ENCODE measurements at regions not wholly inside any gene's neighbourhood (a gene's known extent, or its start where the extent isn't known, plus 50 kb on each side); places are given as distances from the start of the nearest gene placed in this dataset.
A peak's percentile ranks its signal among the peaks of the same experiment; 100 is the strongest.

DNA sequence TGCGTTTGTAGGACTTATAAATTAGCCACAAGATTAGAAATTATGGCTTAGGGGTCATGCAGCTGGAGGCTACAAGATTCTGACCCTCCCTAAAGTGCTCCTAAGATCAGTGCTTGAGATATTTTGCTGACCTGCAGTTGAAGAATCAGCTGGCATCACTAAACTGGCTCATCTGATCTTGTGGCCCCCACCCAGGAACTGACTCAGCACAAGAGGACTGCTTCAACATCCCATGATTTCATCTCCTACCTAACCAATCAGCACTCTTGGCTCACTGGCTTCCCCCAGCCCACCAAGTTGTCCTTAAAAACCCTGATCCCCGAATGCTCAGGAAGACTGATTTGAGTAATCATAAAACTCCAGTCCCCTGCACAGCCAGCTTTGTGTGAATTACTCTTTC lies 86.4 kb upstream of the ERCC4 start:
- peaks cover 1 to 2% (median 2%) of the 10 kb centered on the region in 3 donors for H3K27me3 Mint-ChIP-seq (ENCODE audit: low read depth in 3 of 3)
- no peaks in the 10 kb centered on the region for H3K4me1 Mint-ChIP-seq
- H3K36me3 ChIP-seq (replicated peaks in 1 of 2; ENCODE audit: control insufficient read depth in 1 of 2, insufficient read depth in 2 of 2, low read length in 2 of 2): no peaks in the 10 kb centered on the region
- no peaks in the 10 kb centered on the region for H3K36me3 Mint-ChIP-seq
- no peak for DNase-seq
- H2AFZ ChIP-seq (ENCODE audit: insufficient read depth, low read depth, low read length, poor library complexity, severe bottlenecking): no peak overlapping the region
- no peak overlapping the region for H3K4me3 ChIP-seq (replicated peaks in 1 of 3; ENCODE audit: low read depth in 2 of 3, low read length in 3 of 3)
- H3K4me3 Mint-ChIP-seq: no peak overlapping the region
- 83% methylated on average over 1 of the region's 2 CpGs for WGBS (ENCODE audit: insufficient coverage)
- H3K9me3 ChIP-seq (replicated peaks in 1 of 2; ENCODE audit: control insufficient read depth in 1 of 2, insufficient read depth in 1 of 2, low read length in 2 of 2): peaks cover 0 to 4% of the 10 kb centered on the region in 2 donors
- intact Hi-C loops (cut with micrococcal nuclease): no loop called here
- no peak for TF ChIP-seq CTCF (IDR thresholded peaks at IDR 0.05)
- no peaks in the 10 kb centered on the region for H4K20me1 ChIP-seq (ENCODE audit: insufficient read depth, low read length)
- H3K4me2 ChIP-seq (replicated peaks; ENCODE audit: extremely low read depth, low read length, poor library complexity, severe bottlenecking): no peak overlapping the region
- peaks cover 0 to 9% (median 2%) of the 10 kb centered on the region in 7 donors for H3K9me3 Mint-ChIP-seq
- H3K79me2 ChIP-seq (ENCODE audit: insufficient read depth, low read length): no peaks in the 10 kb centered on the region
- H3K27me3 ChIP-seq (ENCODE audit: control insufficient read depth in 2 of 2, insufficient read depth in 2 of 2, low read length in 2 of 2): no peaks in the 10 kb centered on the region
- H3K27ac ChIP-seq (ENCODE audit: low read depth in 1 of 2, low read length in 2 of 2): no peak overlapping the region
- H3K4me1 ChIP-seq (ENCODE audit: control insufficient read depth in 1 of 2, insufficient read depth in 2 of 2, low read length in 2 of 2): no peaks in the 10 kb centered on the region
- peak overlapping the region in 1 of 7 donors; percentile 21 for H3K27ac Mint-ChIP-seq
- H3K9ac ChIP-seq (ENCODE audit: insufficient read depth, low read length, poor library complexity, severe bottlenecking): no peak overlapping the region

DNA sequence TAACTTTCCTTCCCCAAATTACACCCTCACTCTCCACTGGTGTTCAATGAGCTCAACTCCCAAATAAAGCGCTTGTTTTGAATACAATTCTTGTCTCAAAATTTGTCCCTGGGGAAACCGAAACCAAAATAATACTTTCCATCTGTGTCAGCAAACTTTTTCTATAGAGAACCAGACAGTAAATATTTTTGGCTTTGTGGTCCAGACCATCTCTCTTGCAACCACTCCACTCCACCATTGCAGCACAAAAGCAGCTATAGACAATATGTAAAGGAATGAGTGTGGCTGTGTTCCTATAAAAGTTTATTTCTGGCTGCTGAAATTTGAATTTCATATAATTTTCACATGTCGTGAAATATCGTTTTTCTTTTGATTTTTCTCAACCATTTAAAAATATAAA lies 84.6 kb upstream of the ERCC4 start:
- no peak overlapping the region for H3K4me3 ChIP-seq (replicated peaks in 1 of 3; ENCODE audit: low read depth in 2 of 3, low read length in 3 of 3)
- no peaks in the 10 kb centered on the region for H3K4me1 ChIP-seq (ENCODE audit: control insufficient read depth in 1 of 2, insufficient read depth in 2 of 2, low read length in 2 of 2)
- no peak for TF ChIP-seq CTCF (IDR thresholded peaks at IDR 0.05)
- Mint-ChIP-seq H3K9me3 (peaks cover 0 to 11% (median 3%) of the 10 kb centered on the region in 7 donors), H3K36me3 (no peaks in the 10 kb centered on the region), H3K27ac (no peak overlapping the region), H3K4me1 (no peaks in the 10 kb centered on the region), H3K27me3 (ENCODE audit: low read depth in 3 of 3) (peaks cover 0 to 2% (median 1%) of the 10 kb centered on the region in 3 donors), H3K4me3 (no peak overlapping the region)
- intact Hi-C loops (cut with micrococcal nuclease): no loop called here
- H3K27me3 ChIP-seq (ENCODE audit: control insufficient read depth in 2 of 2, insufficient read depth in 2 of 2, low read length in 2 of 2): no peaks in the 10 kb centered on the region
- H3K4me2 ChIP-seq (replicated peaks; ENCODE audit: extremely low read depth, low read length, poor library complexity, severe bottlenecking): no peak overlapping the region
- H2AFZ ChIP-seq (ENCODE audit: insufficient read depth, low read depth, low read length, poor library complexity, severe bottlenecking): no peak overlapping the region
- no peaks in the 10 kb centered on the region for H3K36me3 ChIP-seq (replicated peaks in 1 of 2; ENCODE audit: control insufficient read depth in 1 of 2, insufficient read depth in 2 of 2, low read length in 2 of 2)
- no peaks in the 10 kb centered on the region for H4K20me1 ChIP-seq (ENCODE audit: insufficient read depth, low read length)
- WGBS (ENCODE audit: insufficient coverage): 88% methylated on average over 3 of the region's 4 CpGs
- peaks cover 0 to 4% of the 10 kb centered on the region in 2 donors for H3K9me3 ChIP-seq (replicated peaks in 1 of 2; ENCODE audit: control insufficient read depth in 1 of 2, insufficient read depth in 1 of 2, low read length in 2 of 2)
- no peak overlapping the region for H3K27ac ChIP-seq (ENCODE audit: low read depth in 1 of 2, low read length in 2 of 2)
- DNase-seq: no peak
- no peak overlapping the region for H3K9ac ChIP-seq (ENCODE audit: insufficient read depth, low read length, poor library complexity, severe bottlenecking)
- no peaks in the 10 kb centered on the region for H3K79me2 ChIP-seq (ENCODE audit: insufficient read depth, low read length)

Measured in CD14-positive monocyte (primary cell).